GM10248 (cell line): ENCODE measurements at regions not wholly inside any gene's neighbourhood (a gene's known extent, or its start where the extent isn't known, plus 50 kb on each side); places are given as distances from the start of the nearest gene placed in this dataset.

Experiments used
- CTCF ChIA-PET: fragments of 300-600 bp; sonication (Branson Sonifier 250); formaldehyde crosslinking; extraction: SDS; loops from one replicate; lab custom pipeline; 2021; ENCODE audit warnings: antibody characterized with exemption; lab: Yijun Ruan, JAX
- POLR2A ChIA-PET: fragments of 350-650 bp; sonication (Branson Sonifier 250); formaldehyde crosslinking; extraction: SDS; loops from one replicate; lab custom pipeline; 2020; ENCODE audit warnings: antibody characterized with exemption; lab: Yijun Ruan, JAX
- DNase-seq: peaks from one replicate; pipeline ENCODE4 v3.0.0; 2012; ENCODE audit errors: extremely low spot score
- TF ChIP-seq, protein P1 (sequence below): IDR thresholded peaks from 2 replicates; pipeline ENCODE4 v1.5.1; 2012; ENCODE audit warnings: mild to moderate bottlenecking, low read depth; ENCODE audit errors: extremely low read depth, missing control alignments, control extremely low read depth

DNA sequence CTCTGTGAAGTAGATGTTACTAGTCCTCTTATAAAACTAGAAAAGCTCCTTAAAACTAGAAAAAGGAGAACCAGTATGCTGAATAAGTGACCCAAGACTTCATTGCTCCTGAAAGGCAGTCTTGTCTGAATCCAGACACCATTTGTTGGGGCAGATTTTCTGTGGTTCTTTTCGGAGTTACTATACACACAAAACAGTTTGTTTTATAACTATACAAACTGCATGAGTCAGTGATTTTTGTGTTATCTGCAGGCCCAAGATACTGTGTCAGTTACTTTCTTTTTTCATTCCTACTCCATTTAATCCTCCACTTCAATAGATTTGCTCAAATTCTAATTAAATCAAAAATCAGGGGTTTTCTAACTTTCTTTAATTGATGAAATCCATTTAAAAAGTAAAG is 244.6 kb downstream of the ARPP21 start:
- TF ChIP-seq, protein P1, sequence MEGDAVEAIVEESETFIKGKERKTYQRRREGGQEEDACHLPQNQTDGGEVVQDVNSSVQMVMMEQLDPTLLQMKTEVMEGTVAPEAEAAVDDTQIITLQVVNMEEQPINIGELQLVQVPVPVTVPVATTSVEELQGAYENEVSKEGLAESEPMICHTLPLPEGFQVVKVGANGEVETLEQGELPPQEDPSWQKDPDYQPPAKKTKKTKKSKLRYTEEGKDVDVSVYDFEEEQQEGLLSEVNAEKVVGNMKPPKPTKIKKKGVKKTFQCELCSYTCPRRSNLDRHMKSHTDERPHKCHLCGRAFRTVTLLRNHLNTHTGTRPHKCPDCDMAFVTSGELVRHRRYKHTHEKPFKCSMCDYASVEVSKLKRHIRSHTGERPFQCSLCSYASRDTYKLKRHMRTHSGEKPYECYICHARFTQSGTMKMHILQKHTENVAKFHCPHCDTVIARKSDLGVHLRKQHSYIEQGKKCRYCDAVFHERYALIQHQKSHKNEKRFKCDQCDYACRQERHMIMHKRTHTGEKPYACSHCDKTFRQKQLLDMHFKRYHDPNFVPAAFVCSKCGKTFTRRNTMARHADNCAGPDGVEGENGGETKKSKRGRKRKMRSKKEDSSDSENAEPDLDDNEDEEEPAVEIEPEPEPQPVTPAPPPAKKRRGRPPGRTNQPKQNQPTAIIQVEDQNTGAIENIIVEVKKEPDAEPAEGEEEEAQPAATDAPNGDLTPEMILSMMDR, result no peak
- POLR2A ChIA-PET, result no interaction called here
- CTCF ChIA-PET, result no interaction called here
- DNase-seq, result no peak

DNA sequence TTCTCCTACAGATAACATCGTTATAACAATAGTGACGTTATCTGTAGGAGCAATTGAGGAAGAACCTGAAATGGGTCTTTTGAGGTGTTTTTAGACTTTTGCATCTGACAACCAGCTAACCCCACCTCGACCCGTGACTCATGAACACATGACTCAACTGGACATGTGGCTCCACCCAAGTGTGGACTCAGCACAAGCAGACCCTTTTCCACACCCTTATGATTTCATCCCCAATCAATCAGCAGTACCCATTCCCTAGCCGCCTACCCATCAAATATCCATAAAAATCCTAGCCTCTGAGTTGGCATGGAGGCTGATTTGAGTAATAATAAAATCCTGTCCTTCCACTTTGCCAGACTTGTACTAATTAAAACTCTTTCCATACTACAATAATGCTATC is 255.4 kb downstream of the ARPP21 start:
- ChIA-PET CTCF (interaction anchor here (1.4 kb wide), 1 partner anchor 14 kb away, joined by 4 read pairs; no protein-coding TSS in a partner anchor), POLR2A (no interaction called here)
- TF ChIP-seq, protein P1, result no peak
- no peak for DNase-seq

DNA sequence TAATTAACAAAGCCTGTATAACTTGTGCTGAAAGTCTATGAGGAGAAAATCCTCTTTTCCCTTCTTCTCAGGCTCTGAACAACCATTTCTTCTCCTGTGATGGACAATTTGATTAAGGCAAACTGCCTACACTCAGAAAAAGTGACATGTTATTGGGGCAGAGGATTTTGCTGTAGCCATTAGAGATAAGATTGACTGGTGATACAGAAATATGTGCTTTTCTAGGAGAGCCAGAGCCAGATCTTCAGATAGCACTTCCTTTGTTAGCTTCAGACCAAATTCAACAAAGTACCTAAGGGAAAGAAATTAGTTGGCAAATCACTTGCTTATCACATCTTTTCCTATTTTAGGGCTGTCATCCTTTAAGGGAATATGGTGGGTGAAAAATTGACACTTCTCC is 259.9 kb downstream of the ARPP21 start:
- TF ChIP-seq, protein P1, result no peak
- CTCF ChIA-PET, result interaction anchor here (1.4 to 1.5 kb wide), 2 partner anchors 8 to 9 kb away, joined by 3 to 4 read pairs; no protein-coding TSS in a partner anchor
- POLR2A ChIA-PET, result no interaction called here
- DNase-seq, result no peak

DNA sequence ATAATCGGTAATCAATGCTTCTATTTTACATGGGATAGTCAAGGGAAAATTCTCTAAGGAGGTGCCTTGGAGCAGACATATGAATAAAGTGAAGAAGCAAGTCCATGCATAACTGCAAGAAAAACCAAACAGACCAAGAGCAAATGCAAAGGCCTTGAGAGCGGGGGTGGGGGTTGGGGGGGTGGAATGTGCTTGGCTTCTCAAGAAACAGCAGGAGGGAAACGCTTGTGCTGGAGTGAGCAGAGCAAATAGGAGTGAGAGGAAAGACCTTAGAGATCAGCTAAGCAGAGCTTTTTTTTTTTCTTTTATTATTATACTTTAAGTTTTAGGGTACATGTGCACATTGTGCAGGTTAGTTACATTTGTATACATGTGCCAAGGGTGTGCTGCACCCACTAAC is 260.8 kb downstream of the ARPP21 start:
- TF ChIP-seq, protein P1, result no peak
- ChIA-PET POLR2A (no interaction called here), CTCF (no interaction called here)
- no peak for DNase-seq

DNA sequence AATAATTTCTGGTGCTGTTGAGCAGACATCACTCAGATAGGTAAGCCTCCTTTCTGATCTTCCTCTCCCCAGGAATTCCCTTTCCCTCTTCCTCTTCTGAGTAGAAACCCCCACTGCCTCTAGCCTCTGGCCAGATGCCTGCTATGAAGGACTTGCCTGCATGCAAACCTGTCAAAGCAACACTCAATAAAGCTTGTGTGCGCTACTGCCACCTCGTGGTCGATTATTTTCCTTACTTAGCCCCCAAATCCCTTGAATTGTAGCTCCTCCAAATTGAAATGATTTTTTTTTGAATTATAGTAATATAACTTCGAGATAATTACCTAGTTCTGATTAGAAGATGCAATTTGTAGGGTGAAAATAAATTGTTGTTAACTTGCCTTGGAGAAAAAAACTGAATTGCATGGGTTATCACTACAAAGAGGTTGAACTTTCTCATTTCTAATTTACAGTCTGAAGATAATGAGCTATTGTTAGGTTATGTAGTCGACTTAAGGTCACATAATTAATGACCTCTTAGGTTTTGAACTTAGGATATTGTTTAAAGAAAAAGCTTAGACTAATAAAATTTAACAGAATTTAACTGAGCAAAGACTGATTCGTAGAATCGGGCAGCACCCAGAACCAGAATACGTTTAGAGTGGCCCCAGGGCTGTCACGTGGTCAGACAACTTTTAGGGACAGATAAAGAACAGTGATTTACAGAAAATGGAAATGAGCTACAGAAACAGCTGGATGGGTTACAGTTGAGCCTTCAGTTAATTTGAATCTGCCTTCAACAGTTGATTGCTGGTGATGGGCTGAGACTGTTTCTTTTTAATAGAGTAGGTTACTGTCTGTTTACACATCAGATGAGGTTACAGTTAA is 269.3 kb downstream of the ARPP21 start:
- CTCF ChIA-PET, result interaction anchor here (0.9 to 1.7 kb wide), 19 partner anchors 10 to 1993 kb away, joined by 3 to 9 read pairs (median 4); no protein-coding TSS in a partner anchor
- POLR2A ChIA-PET, result no interaction called here
- peak; percentile 18 for DNase-seq

DNA sequence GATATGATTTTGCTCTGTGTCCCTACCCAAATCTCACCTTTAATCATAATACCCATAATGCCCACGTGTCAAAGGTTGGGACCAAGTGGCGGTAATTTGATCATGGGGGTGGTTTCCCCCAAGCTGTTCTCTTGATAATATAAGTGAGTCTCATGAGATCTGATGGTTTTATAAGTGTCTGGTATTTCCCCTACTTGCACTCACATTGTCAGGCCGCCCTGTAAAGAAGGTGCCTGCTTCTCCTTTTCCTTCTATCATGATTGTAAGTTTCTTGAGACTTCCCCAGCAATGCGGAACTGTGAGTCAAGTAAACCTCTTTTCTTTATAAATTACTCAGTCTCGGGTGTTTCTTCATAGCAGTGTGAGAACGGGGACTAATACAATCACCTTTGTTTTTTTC is 279.8 kb downstream of the ARPP21 start:
- CTCF ChIA-PET, result no interaction called here
- POLR2A ChIA-PET, result no interaction called here
- TF ChIP-seq, protein P1, result no peak
- no peak for DNase-seq

More for the DNA sequence above, 269.3 kb downstream of the ARPP21 start:
- TF ChIP-seq, protein P1, result peak; percentile 66
